GM12878 (cell line): ENCODE measurements at regions not wholly inside any gene's neighbourhood (a gene's known extent, or its start where the extent isn't known, plus 50 kb on each side); places are given as distances from the start of the nearest gene placed in this dataset.

Experiments used
- ATAC-seq: fragments of 200-7000 bp; cut with Tn5 transposase; 3 replicates; pipeline ENCODE4 v1.9.1; 2020; ENCODE audit warnings: mild to moderate bottlenecking, moderate library complexity
- BruUV-seq: library from RNA; stranded (reverse); fragments of 400-500 nt; replicated peaks from 2 replicates; lab custom pipeline; 2021; lab: Mats Ljungman, UMichigan
- CTCF ChIA-PET: fragments of 300-600 bp; sonication (Branson Sonifier 250); formaldehyde crosslinking; extraction: SDS; loops from one replicate; lab custom pipeline; 2021; ENCODE audit warnings: inconsistent platforms; lab: Yijun Ruan, JAX
- POLR2A ChIA-PET: fragments of 350-600 bp; formaldehyde crosslinking; extraction: SDS; loops from one replicate; lab custom pipeline; 2021; ENCODE audit warnings: inconsistent platforms; lab: Charles Lee
- RAD21 ChIA-PET: fragments of 300-600 bp; sonication (Branson Sonifier 250); formaldehyde crosslinking; loops from one replicate; lab custom pipeline; 2023; ENCODE audit warnings: antibody characterized with exemption; ENCODE audit not compliant: unreplicated experiment; lab: Charles Lee
- SMC1A ChIA-PET: fragments of 300-600 bp; sonication (Branson Sonifier 250); formaldehyde crosslinking; loops from one replicate; lab custom pipeline; 2023; ENCODE audit not compliant: unreplicated experiment, uncharacterized antibody; lab: Charles Lee
- DNase-seq: peaks from one replicate; pipeline ENCODE4 v3.0.0-alpha.2; 2011; ENCODE audit warnings: low read depth, low spot score
- FAIRE-seq: peaks from 3 replicates; lab custom pipeline; 2011; peaks lifted over from hg19 to GRCh38; lab: Jason Lieb, UNC
- H2AFZ ChIP-seq: 2 replicates; pipeline ENCODE4 v1.6.0; 2011; ENCODE audit warnings: low read depth, low read length, control low read depth; ENCODE audit not compliant: control insufficient read depth
- H3K27ac ChIP-seq: 2 replicates; pipeline ENCODE4 v1.5.1; 2011; ENCODE audit warnings: control low read depth; ENCODE audit not compliant: control insufficient read depth, insufficient read depth
- H3K27me3 ChIP-seq, 2 experiments: replicated peaks in 1 of 2; 2 replicates each; pipeline versions ENCODE4 v1.6.0 to v1.6.1; 2011; ENCODE audit warnings: low read length in 1 of 2; ENCODE audit not compliant: control insufficient read depth in 2 of 2, insufficient read depth in 2 of 2
- H3K36me3 ChIP-seq, 2 experiments: 2 replicates each; pipeline ENCODE4 v1.5.1; 2011; ENCODE audit warnings: low read length in 1 of 2; ENCODE audit not compliant: control insufficient read depth in 2 of 2, insufficient read depth in 2 of 2
- H3K4me1 ChIP-seq: 2 replicates; pipeline ENCODE4 v1.6.1; 2011; ENCODE audit warnings: mild to moderate bottlenecking, low read length, moderate library complexity, mixed read lengths; ENCODE audit not compliant: control insufficient read depth, insufficient read depth
- H3K4me2 ChIP-seq: 2 replicates; pipeline ENCODE4 v1.6.0; 2011; ENCODE audit warnings: control low read depth; ENCODE audit not compliant: control insufficient read depth, insufficient read depth
- H3K4me3 ChIP-seq: fragments of 200-600 bp; sonication (generic); 2 replicates; pipeline ENCODE4 v1.5.1; 2016
- H3K79me2 ChIP-seq: 2 replicates; pipeline ENCODE4 v1.6.0; 2011; ENCODE audit warnings: low read length; ENCODE audit not compliant: control insufficient read depth, insufficient read depth
- H3K9ac ChIP-seq: 2 replicates; pipeline ENCODE4 v1.8.0; 2011; ENCODE audit warnings: low read length, control low read depth, mixed read lengths; ENCODE audit not compliant: control insufficient read depth, insufficient read depth
- H3K9me3 ChIP-seq: replicated peaks from 3 replicates; pipeline ENCODE4 v1.5.1; 2011; ENCODE audit warnings: mild to moderate bottlenecking, low read length; ENCODE audit not compliant: control insufficient read depth, insufficient read depth
- H4K20me1 ChIP-seq: 2 replicates; pipeline ENCODE4 v1.6.0; 2011; ENCODE audit not compliant: control insufficient read depth, insufficient read depth
- CBFB ChIP-seq: IDR thresholded peaks from 2 replicates; pipeline ENCODE4 v1.6.1; 2016; ENCODE audit warnings: antibody characterized with exemption, low read depth
- ESRRA ChIP-seq: IDR thresholded peaks from 2 replicates; pipeline ENCODE4 v1.6.1; 2012; ENCODE audit warnings: mild to moderate bottlenecking, low read length, improper control_type of control experiment
- MTA3 ChIP-seq: IDR thresholded peaks from 2 replicates; pipeline ENCODE4 v1.6.1; 2012; ENCODE audit warnings: low read length, inconsistent platforms, borderline replicate concordance
- POLR2A ChIP-seq: IDR thresholded peaks from 2 replicates; pipeline ENCODE4 v1.6.1; 2011; ENCODE audit warnings: low read depth, mild to moderate bottlenecking, low read length
- RB1 ChIP-seq: fragments of 450-650 bp; formaldehyde crosslinking; IDR thresholded peaks from 2 replicates; pipeline ENCODE4 v1.6.1; 2017; ENCODE audit warnings: mild to moderate bottlenecking, borderline replicate concordance
- SUPT20H ChIP-seq: IDR thresholded peaks from 2 replicates; pipeline ENCODE4 v1.6.1; 2011; ENCODE audit warnings: low read depth, mild to moderate bottlenecking, low read length, moderate library complexity, borderline replicate concordance; ENCODE audit not compliant: control insufficient read depth
- SUZ12 ChIP-seq: fragments of 200-600 bp; sonication (generic); IDR thresholded peaks from one replicate; pipeline ENCODE4 v1.6.1; 2018; ENCODE audit warnings: antibody characterized with exemption, mild to moderate bottlenecking; ENCODE audit not compliant: unreplicated experiment
- ZNF24 ChIP-seq: fragments of 450-650 bp; IDR thresholded peaks from 2 replicates; pipeline ENCODE4 v1.6.1; 2017; ENCODE audit warnings: antibody characterized with exemption, mild to moderate bottlenecking
- in situ Hi-C: fragments of 300-500 bp; cut with MboI; formaldehyde crosslinking; loops from 9 replicates; pipeline ENCODE4 v1.14.3; 2018; ENCODE audit warnings: mixed read lengths
- intact Hi-C: fragments of 100-400 bp; cut with micrococcal nuclease; formaldehyde crosslinking; loops from one replicate; pipeline ENCODE4 v1.14.2; 2022; ENCODE audit not compliant: unreplicated experiment
- TF ChIP-seq, protein P1 (sequence below): fragments of 450-650 bp; IDR thresholded peaks from 2 replicates; pipeline ENCODE4 v1.6.1; 2018; ENCODE audit warnings: borderline replicate concordance, mild to moderate bottlenecking; ENCODE audit not compliant: partially characterized antibody
- TF ChIP-seq, protein P2 (sequence below): fragments of 450-650 bp; IDR thresholded peaks from 2 replicates; pipeline ENCODE4 v1.6.1; 2016; ENCODE audit warnings: mild to moderate bottlenecking
- TF ChIP-seq, protein P3 (sequence below): fragments of 450-650 bp; IDR thresholded peaks from 2 replicates; pipeline ENCODE4 v1.6.1; 2017; ENCODE audit warnings: low read depth, mild to moderate bottlenecking, moderate library complexity
- TF ChIP-seq, protein P4 (sequence below): IDR thresholded peaks from 2 replicates; pipeline ENCODE4 v1.6.1; 2011; ENCODE audit warnings: borderline replicate concordance, low read depth, mild to moderate bottlenecking, moderate library complexity, low read length; ENCODE audit not compliant: insufficient read depth, poor library complexity, severe bottlenecking

DNA sequence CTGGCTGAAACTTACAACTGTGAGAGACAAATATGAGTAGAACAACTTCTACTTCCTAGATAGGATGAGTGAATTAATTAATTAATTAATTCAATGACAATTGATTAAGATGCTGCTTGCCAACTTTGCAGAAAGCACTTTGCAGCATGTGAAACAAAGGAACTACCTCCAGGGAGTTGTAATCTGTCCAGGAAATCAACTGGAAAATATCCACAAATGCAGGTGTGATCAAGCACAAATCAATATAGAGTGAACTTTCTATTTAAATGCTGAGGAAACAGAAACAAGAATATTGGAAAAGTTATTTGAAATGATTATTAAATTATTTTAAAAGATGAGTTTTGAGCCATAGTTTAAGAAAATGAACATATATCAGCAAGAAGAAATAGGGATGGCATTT lies 163.9 kb upstream of the ARID2 start:
- no peak for DNase-seq
- H4K20me1 ChIP-seq, result no peaks in the 10 kb centered on the region
- no peak for TF ChIP-seq CBFB
- TF ChIP-seq, protein P1, sequence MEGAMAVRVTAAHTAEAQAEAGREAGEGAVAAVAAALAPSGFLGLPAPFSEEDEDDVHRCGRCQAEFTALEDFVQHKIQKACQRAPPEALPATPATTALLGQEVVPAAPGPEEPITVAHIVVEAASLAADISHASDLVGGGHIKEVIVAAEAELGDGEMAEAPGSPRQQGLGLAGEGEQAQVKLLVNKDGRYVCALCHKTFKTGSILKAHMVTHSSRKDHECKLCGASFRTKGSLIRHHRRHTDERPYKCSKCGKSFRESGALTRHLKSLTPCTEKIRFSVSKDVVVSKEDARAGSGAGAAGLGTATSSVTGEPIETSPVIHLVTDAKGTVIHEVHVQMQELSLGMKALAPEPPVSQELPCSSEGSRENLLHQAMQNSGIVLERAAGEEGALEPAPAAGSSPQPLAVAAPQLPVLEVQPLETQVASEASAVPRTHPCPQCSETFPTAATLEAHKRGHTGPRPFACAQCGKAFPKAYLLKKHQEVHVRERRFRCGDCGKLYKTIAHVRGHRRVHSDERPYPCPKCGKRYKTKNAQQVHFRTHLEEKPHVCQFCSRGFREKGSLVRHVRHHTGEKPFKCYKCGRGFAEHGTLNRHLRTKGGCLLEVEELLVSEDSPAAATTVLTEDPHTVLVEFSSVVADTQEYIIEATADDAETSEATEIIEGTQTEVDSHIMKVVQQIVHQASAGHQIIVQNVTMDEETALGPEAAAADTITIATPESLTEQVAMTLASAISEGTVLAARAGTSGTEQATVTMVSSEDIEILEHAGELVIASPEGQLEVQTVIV, result no peak
- no peak for TF ChIP-seq RB1
- TF ChIP-seq SUZ12, result no peak
- TF ChIP-seq POLR2A, result no peak
- TF ChIP-seq ZNF24, result no peak
- no peak for TF ChIP-seq ESRRA
- TF ChIP-seq, protein P2, sequence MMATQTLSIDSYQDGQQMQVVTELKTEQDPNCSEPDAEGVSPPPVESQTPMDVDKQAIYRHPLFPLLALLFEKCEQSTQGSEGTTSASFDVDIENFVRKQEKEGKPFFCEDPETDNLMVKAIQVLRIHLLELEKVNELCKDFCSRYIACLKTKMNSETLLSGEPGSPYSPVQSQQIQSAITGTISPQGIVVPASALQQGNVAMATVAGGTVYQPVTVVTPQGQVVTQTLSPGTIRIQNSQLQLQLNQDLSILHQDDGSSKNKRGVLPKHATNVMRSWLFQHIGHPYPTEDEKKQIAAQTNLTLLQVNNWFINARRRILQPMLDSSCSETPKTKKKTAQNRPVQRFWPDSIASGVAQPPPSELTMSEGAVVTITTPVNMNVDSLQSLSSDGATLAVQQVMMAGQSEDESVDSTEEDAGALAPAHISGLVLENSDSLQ, result no peak
- TF ChIP-seq, protein P3, sequence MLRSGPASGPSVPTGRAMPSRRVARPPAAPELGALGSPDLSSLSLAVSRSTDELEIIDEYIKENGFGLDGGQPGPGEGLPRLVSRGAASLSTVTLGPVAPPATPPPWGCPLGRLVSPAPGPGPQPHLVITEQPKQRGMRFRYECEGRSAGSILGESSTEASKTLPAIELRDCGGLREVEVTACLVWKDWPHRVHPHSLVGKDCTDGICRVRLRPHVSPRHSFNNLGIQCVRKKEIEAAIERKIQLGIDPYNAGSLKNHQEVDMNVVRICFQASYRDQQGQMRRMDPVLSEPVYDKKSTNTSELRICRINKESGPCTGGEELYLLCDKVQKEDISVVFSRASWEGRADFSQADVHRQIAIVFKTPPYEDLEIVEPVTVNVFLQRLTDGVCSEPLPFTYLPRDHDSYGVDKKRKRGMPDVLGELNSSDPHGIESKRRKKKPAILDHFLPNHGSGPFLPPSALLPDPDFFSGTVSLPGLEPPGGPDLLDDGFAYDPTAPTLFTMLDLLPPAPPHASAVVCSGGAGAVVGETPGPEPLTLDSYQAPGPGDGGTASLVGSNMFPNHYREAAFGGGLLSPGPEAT, result no peak
- TF ChIP-seq SUPT20H, result no peak
- TF ChIP-seq, protein P4, sequence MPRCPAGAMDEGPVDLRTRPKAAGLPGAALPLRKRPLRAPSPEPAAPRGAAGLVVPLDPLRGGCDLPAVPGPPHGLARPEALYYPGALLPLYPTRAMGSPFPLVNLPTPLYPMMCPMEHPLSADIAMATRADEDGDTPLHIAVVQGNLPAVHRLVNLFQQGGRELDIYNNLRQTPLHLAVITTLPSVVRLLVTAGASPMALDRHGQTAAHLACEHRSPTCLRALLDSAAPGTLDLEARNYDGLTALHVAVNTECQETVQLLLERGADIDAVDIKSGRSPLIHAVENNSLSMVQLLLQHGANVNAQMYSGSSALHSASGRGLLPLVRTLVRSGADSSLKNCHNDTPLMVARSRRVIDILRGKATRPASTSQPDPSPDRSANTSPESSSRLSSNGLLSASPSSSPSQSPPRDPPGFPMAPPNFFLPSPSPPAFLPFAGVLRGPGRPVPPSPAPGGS, result no peak
- no peak for TF ChIP-seq MTA3
- no peaks in the 10 kb centered on the region for H3K9me3 ChIP-seq
- H3K27me3 ChIP-seq, result no peaks in the 10 kb centered on the region
- H3K27ac ChIP-seq, result no peak overlapping the region
- no TSS peak for BruUV-seq
- no peak overlapping the region for H3K4me2 ChIP-seq
- intact Hi-C loops (no loop called here), in situ Hi-C loops (no loop called here)
- ChIA-PET RAD21 (no interaction called here), POLR2A (no interaction called here), CTCF (no interaction called here), SMC1A (no interaction called here)
- H3K36me3 ChIP-seq, result no peaks in the 10 kb centered on the region
- no peak for FAIRE-seq
- ATAC-seq, result no peak
- H3K9ac ChIP-seq, result no peak overlapping the region
- H3K4me3 ChIP-seq, result no peak overlapping the region
- H3K4me1 ChIP-seq, result no peaks in the 10 kb centered on the region
- no peaks in the 10 kb centered on the region for H3K79me2 ChIP-seq
- H2AFZ ChIP-seq, result no peak overlapping the region
